SU-DHL-6 (cell line): ENCODE measurements at regions not wholly inside any gene's neighbourhood (a gene's known extent, or its start where the extent isn't known, plus 50 kb on each side); places are given as distances from the start of the nearest gene placed in this dataset.

Source experiments
- H2AFZ ChIP-seq: fragments of 200-600 bp; sonication (generic); 2 replicates; pipeline ENCODE4 v1.6.1; 2014; ENCODE audit warnings: low read depth, mild to moderate bottlenecking, moderate library complexity, mixed read lengths, antibody characterized with exemption, low read length; ENCODE audit not compliant: severe bottlenecking
- H3F3A ChIP-seq: fragments of 200-600 bp; shearing (Covaris generic); 2 replicates; pipeline ENCODE4 v1.6.0; 2016; ENCODE audit warnings: antibody characterized with exemption, mild to moderate bottlenecking; ENCODE audit not compliant: insufficient read depth
- H3K27ac ChIP-seq: fragments of 200-600 bp; sonication (generic); 2 replicates; pipeline ENCODE4 v1.5.1; 2016; ENCODE audit warnings: low read depth, mild to moderate bottlenecking, low read length, moderate library complexity, mixed read lengths
- H3K27me3 ChIP-seq: fragments of 200-600 bp; sonication (generic), shearing (Covaris generic); 2 replicates; pipeline ENCODE4 v1.6.0; 2014; ENCODE audit warnings: mild to moderate bottlenecking, low read length
- H3K36me3 ChIP-seq: fragments of 200-600 bp; sonication (generic); 2 replicates; pipeline ENCODE4 v1.6.1; 2014; ENCODE audit warnings: mild to moderate bottlenecking, low read length, mixed read lengths
- H3K4me2 ChIP-seq: fragments of 300-600, 200-600 bp; shearing (Covaris generic), sonication (generic); 2 replicates; pipeline ENCODE4 v1.6.0; 2014; ENCODE audit warnings: low read length, low read depth, mild to moderate bottlenecking; ENCODE audit not compliant: poor library complexity, severe bottlenecking
- H3K4me3 ChIP-seq: fragments of 200-600 bp; sonication (generic); 2 replicates; pipeline ENCODE4 v1.5.1; 2014; ENCODE audit warnings: antibody characterized with exemption, low read length, mild to moderate bottlenecking, mixed read lengths; ENCODE audit not compliant: insufficient read depth, poor library complexity, severe bottlenecking
- H3K79me2 ChIP-seq: fragments of 200-600 bp; sonication (generic); 2 replicates; pipeline ENCODE4 v1.6.1; 2014; ENCODE audit warnings: mild to moderate bottlenecking, low read length, moderate library complexity; ENCODE audit not compliant: insufficient read depth
- H3K9ac ChIP-seq: fragments of 200-600 bp; sonication (generic); 2 replicates; pipeline ENCODE4 v1.7.0; 2014; ENCODE audit warnings: mild to moderate bottlenecking, low read length
- H3K9me2 ChIP-seq: fragments of 200-600 bp; sonication (generic); replicated peaks from 2 replicates; pipeline ENCODE4 v1.6.1; 2014; ENCODE audit warnings: low read length; ENCODE audit not compliant: insufficient read depth
- H3K9me3 ChIP-seq: fragments of 200-600 bp; sonication (generic); 2 replicates; pipeline ENCODE4 v1.6.1; 2014; ENCODE audit warnings: low read length, mixed read lengths; ENCODE audit not compliant: insufficient read depth
- H4K20me1 ChIP-seq: fragments of 200-600 bp; sonication (generic); 2 replicates; pipeline ENCODE4 v1.6.1; 2014; ENCODE audit warnings: low read depth, mild to moderate bottlenecking, antibody characterized with exemption, low read length, moderate library complexity, mixed read lengths
- EZH2phosphoT487 ChIP-seq: fragments of 200-600 bp; sonication (generic), shearing (Covaris generic); conservative IDR thresholded peaks from 2 replicates; pipeline ENCODE4 v1.6.1; 2018; ENCODE audit warnings: mild to moderate bottlenecking, antibody characterized with exemption, low read length, moderate library complexity, mixed read lengths
- TF ChIP-seq, protein P1 (sequence below): fragments of 200-600 bp; sonication (generic); IDR thresholded peaks from one replicate; pipeline ENCODE4 v1.5.1; 2017; ENCODE audit warnings: antibody characterized with exemption, mild to moderate bottlenecking, low read length, moderate library complexity; ENCODE audit not compliant: insufficient read depth, poor library complexity, severe bottlenecking

DNA sequence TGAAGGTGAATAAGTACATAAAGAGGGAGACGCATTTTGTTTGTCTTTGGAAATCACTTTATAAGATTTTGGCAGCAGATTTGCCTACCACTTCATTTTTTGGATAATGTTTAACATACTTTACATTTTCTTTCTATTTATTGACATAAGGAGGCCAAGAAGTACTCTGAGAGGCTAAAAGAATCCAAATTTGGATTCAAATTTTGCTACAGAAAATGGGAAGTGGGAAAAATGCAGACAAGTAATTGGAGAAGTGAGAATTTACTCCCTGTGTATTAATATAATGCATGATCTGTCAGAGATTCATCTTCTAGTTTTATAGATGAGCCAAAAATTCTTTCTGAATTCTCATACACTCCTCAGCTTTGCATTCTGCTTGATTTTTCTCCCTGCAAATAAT is 411.2 kb upstream of the CTNND2 start:
- no peaks in the 10 kb centered on the region for H3K9me2 ChIP-seq
- H3K9me3 ChIP-seq = no peaks in the 10 kb centered on the region
- H2AFZ ChIP-seq = no peak overlapping the region
- H4K20me1 ChIP-seq = no peaks in the 10 kb centered on the region
- no peak overlapping the region for H3K4me3 ChIP-seq
- no peak for TF ChIP-seq EZH2phosphoT487
- TF ChIP-seq, protein P1, sequence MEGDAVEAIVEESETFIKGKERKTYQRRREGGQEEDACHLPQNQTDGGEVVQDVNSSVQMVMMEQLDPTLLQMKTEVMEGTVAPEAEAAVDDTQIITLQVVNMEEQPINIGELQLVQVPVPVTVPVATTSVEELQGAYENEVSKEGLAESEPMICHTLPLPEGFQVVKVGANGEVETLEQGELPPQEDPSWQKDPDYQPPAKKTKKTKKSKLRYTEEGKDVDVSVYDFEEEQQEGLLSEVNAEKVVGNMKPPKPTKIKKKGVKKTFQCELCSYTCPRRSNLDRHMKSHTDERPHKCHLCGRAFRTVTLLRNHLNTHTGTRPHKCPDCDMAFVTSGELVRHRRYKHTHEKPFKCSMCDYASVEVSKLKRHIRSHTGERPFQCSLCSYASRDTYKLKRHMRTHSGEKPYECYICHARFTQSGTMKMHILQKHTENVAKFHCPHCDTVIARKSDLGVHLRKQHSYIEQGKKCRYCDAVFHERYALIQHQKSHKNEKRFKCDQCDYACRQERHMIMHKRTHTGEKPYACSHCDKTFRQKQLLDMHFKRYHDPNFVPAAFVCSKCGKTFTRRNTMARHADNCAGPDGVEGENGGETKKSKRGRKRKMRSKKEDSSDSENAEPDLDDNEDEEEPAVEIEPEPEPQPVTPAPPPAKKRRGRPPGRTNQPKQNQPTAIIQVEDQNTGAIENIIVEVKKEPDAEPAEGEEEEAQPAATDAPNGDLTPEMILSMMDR = no peak
- H3K9ac ChIP-seq = no peak overlapping the region
- no peak overlapping the region for H3K4me2 ChIP-seq
- H3F3A ChIP-seq = no peaks in the 10 kb centered on the region
- H3K27me3 ChIP-seq = no peaks in the 10 kb centered on the region
- no peak overlapping the region for H3K27ac ChIP-seq
- no peaks in the 10 kb centered on the region for H3K79me2 ChIP-seq
- no peaks in the 10 kb centered on the region for H3K36me3 ChIP-seq

GRCh38 chr5:12313602-12314001 is 409.4 kb upstream of the CTNND2 start:
- Histone ChIP-seq H3K4me3 (no peak overlapping the region), H3K9me3 (no peaks in the 10 kb centered on the region), H3F3A (no peaks in the 10 kb centered on the region), H3K9me2 (no peaks in the 10 kb centered on the region), H3K4me2 (no peak overlapping the region), H3K27ac (no peak overlapping the region), H4K20me1 (no peaks in the 10 kb centered on the region), H3K27me3 (no peaks in the 10 kb centered on the region), H3K79me2 (no peaks in the 10 kb centered on the region), H3K36me3 (no peaks in the 10 kb centered on the region), H3K9ac (no peak overlapping the region), H2AFZ (no peak overlapping the region)
- TF ChIP-seq, protein P1 = no peak
- TF ChIP-seq EZH2phosphoT487 = no peak

GRCh38 chr5:12312343-12312742 is 408.1 kb upstream of the CTNND2 start:
- no peaks in the 10 kb centered on the region for H3F3A ChIP-seq
- TF ChIP-seq, protein P1 = no peak
- no peak for TF ChIP-seq EZH2phosphoT487

DNA sequence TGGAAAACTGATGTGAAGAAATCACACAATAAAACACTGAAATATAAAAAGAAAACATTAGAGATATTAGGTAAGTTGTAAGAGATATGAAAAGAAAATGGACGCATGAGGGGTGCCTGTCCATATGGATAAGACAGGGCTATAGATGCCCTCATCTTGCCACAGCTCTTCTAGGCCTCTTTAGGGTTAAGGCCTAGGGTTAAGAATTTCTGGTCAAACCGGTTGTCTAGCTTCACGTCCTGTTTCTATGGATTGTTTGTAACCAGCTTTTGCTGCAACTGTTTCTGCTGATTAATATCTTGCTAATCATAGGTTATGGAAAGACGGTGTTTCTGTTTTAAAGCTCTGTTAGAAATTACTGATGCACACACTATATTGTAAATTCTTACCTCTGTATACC is 389.9 kb upstream of the CTNND2 start:
- Histone ChIP-seq H3K4me2 (no peak overlapping the region), H3K9me2 (no peaks in the 10 kb centered on the region), H3K27me3 (no peaks in the 10 kb centered on the region), H3K9ac (no peak overlapping the region), H4K20me1 (no peaks in the 10 kb centered on the region), H3K9me3 (no peaks in the 10 kb centered on the region), H3K79me2 (no peaks in the 10 kb centered on the region), H2AFZ (no peak overlapping the region), H3K27ac (no peak overlapping the region), H3K36me3 (no peaks in the 10 kb centered on the region), H3F3A (no peaks in the 10 kb centered on the region), H3K4me3 (no peak overlapping the region)
- TF ChIP-seq, protein P1 = no peak
- no peak for TF ChIP-seq EZH2phosphoT487

More at GRCh38 chr5:12312343-12312742, 408.1 kb upstream of the CTNND2 start:
- Histone ChIP-seq H3K9me2 (no peaks in the 10 kb centered on the region), H3K4me2 (no peak overlapping the region), H3K36me3 (no peaks in the 10 kb centered on the region), H3K27me3 (no peaks in the 10 kb centered on the region), H3K4me3 (no peak overlapping the region), H3K79me2 (no peaks in the 10 kb centered on the region), H2AFZ (no peak overlapping the region), H3K27ac (no peak overlapping the region), H3K9ac (no peak overlapping the region), H4K20me1 (no peaks in the 10 kb centered on the region), H3K9me3 (no peaks in the 10 kb centered on the region)
